Testis (tissue), 2 donors: ENCODE measurements at regions not wholly inside any gene's neighbourhood (a gene's known extent, or its start where the extent isn't known, plus 50 kb on each side); places are given as distances from the start of the nearest gene placed in this dataset.

Experiments used
- POLR2A ChIP-seq: fragments of 450-650 bp; IDR thresholded peaks from one replicate; pipeline ENCODE4 v1.6.1; 2017; ENCODE audit warnings: antibody characterized with exemption, mild to moderate bottlenecking, moderate library complexity
- TF ChIP-seq, protein P1 (sequence below), 3 experiments: fragments of 450-650 bp in 2 of 3; fragments of 200-600 bp in 1 of 3; sonication (generic) in 1 of 3; IDR thresholded peaks; one replicate each; pipeline ENCODE4 v1.5.1; 2016 to 2019; ENCODE audit warnings: antibody characterized with exemption in 3 of 3, mild to moderate bottlenecking in 2 of 3, moderate library complexity in 1 of 3

DNA sequence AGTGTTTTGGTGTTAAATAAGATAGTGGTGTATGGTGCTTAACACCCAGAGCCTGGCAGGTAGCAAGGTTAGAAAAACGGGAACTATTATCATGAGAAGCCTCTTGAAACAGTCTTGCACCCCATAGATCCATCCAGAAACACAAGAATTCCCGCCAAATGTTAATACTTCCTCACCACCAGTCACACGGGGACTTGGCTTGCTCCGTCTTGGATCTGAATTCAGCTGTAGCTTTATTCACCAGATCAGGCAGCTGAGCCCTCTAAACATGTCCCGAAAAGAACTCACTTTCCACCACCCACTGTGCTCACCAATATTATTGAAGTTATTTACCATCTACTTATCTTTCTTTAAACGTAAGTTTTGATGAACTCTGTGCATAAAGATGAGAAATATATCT lies 101.6 kb upstream of the PTPN3 start:
- TF ChIP-seq, protein P1, sequence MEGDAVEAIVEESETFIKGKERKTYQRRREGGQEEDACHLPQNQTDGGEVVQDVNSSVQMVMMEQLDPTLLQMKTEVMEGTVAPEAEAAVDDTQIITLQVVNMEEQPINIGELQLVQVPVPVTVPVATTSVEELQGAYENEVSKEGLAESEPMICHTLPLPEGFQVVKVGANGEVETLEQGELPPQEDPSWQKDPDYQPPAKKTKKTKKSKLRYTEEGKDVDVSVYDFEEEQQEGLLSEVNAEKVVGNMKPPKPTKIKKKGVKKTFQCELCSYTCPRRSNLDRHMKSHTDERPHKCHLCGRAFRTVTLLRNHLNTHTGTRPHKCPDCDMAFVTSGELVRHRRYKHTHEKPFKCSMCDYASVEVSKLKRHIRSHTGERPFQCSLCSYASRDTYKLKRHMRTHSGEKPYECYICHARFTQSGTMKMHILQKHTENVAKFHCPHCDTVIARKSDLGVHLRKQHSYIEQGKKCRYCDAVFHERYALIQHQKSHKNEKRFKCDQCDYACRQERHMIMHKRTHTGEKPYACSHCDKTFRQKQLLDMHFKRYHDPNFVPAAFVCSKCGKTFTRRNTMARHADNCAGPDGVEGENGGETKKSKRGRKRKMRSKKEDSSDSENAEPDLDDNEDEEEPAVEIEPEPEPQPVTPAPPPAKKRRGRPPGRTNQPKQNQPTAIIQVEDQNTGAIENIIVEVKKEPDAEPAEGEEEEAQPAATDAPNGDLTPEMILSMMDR (IDR thresholded peaks at IDR 0.05) = no peak
- no peak for TF ChIP-seq POLR2A
